ENCODE measurements at regions not wholly inside any gene's neighbourhood (a gene's known extent, or its start where the extent isn't known, plus 50 kb on each side); places are given as distances from the start of the nearest gene placed in this dataset.
A peak's percentile ranks its signal among the peaks of the same experiment; 100 is the strongest.

GRCh38 chr22:34129691-34130486 lies 209.6 kb upstream of the LARGE1 start:
- Histone ChIP-seq H3K27me3 (ENCODE audit: control insufficient read depth in 3 of 3, insufficient read depth in 3 of 3, low read length in 3 of 3) (no peaks in the 10 kb centered on the region), H3K4me3 (ENCODE audit: low read depth in 1 of 3, low read length in 3 of 3) (no peak overlapping the region), H3K4me1 (ENCODE audit: control insufficient read depth in 3 of 3, insufficient read depth in 2 of 3, low read depth in 1 of 3, low read length in 2 of 3) (peaks cover 0 to 2% (median 0%) of the 10 kb centered on the region in 3 donors), H3K36me3 (ENCODE audit: control insufficient read depth in 3 of 3, insufficient read depth in 2 of 3, low read depth in 1 of 3, low read length in 3 of 3) (no peaks in the 10 kb centered on the region), H3K27ac (ENCODE audit: low read depth in 1 of 3, low read length in 2 of 3) (peak overlapping the region in 1 of 3 donors; percentile 54), H3K9me3 (ENCODE audit: control insufficient read depth in 2 of 2, insufficient read depth in 1 of 2, low read depth in 1 of 2, low read length in 1 of 2) (peaks cover 0 to 3% of the 10 kb centered on the region in 2 donors)
- DNase-seq (peak; percentile 21 to 70), FAIRE-seq (no peak)
- WGBS, 3 donors = 24 to 57% (median 36%) methylated on average over 4 of the region's 4 CpGs

GRCh38 chr22:34135749-34136148 lies 215.5 kb upstream of the LARGE1 start:
- H3K4me3 ChIP-seq (ENCODE audit: low read depth in 1 of 3, low read length in 3 of 3) = no peak overlapping the region
- peaks cover 0 to 2% (median 0%) of the 10 kb centered on the region in 3 donors for H3K27me3 ChIP-seq (ENCODE audit: control insufficient read depth in 3 of 3, insufficient read depth in 3 of 3, low read length in 3 of 3)
- no peaks in the 10 kb centered on the region for H3K36me3 ChIP-seq (ENCODE audit: control insufficient read depth in 3 of 3, insufficient read depth in 2 of 3, low read depth in 1 of 3, low read length in 3 of 3)
- no peak for DNase-seq
- no peak overlapping the region for H3K27ac ChIP-seq (ENCODE audit: low read depth in 1 of 3, low read length in 2 of 3)
- no peaks in the 10 kb centered on the region for H3K9me3 ChIP-seq (ENCODE audit: control insufficient read depth in 2 of 2, insufficient read depth in 1 of 2, low read depth in 1 of 2, low read length in 1 of 2)
- no peak for FAIRE-seq
- H3K4me1 ChIP-seq (ENCODE audit: control insufficient read depth in 3 of 3, insufficient read depth in 2 of 3, low read depth in 1 of 3, low read length in 2 of 3) = no peaks in the 10 kb centered on the region
- 74 to 82% (median 75%) methylated on average over 7 of the region's 7 CpGs for WGBS, 3 donors

GRCh38 chr22:34150023-34150422 lies 229.7 kb upstream of the LARGE1 start:
- no peak overlapping the region for H3K27ac ChIP-seq (ENCODE audit: low read depth in 1 of 3, low read length in 2 of 3)
- H3K36me3 ChIP-seq (ENCODE audit: control insufficient read depth in 3 of 3, insufficient read depth in 2 of 3, low read depth in 1 of 3, low read length in 3 of 3) = no peaks in the 10 kb centered on the region
- no peaks in the 10 kb centered on the region for H3K27me3 ChIP-seq (ENCODE audit: control insufficient read depth in 3 of 3, insufficient read depth in 3 of 3, low read length in 3 of 3)
- H3K4me1 ChIP-seq (ENCODE audit: control insufficient read depth in 3 of 3, insufficient read depth in 2 of 3, low read depth in 1 of 3, low read length in 2 of 3) = no peaks in the 10 kb centered on the region
- no peak for FAIRE-seq
- peaks cover 0 to 3% of the 10 kb centered on the region in 2 donors for H3K9me3 ChIP-seq (ENCODE audit: control insufficient read depth in 2 of 2, insufficient read depth in 1 of 2, low read depth in 1 of 2, low read length in 1 of 2)
- DNase-seq = no peak
- H3K4me3 ChIP-seq (ENCODE audit: low read depth in 1 of 3, low read length in 3 of 3) = no peak overlapping the region

DNA sequence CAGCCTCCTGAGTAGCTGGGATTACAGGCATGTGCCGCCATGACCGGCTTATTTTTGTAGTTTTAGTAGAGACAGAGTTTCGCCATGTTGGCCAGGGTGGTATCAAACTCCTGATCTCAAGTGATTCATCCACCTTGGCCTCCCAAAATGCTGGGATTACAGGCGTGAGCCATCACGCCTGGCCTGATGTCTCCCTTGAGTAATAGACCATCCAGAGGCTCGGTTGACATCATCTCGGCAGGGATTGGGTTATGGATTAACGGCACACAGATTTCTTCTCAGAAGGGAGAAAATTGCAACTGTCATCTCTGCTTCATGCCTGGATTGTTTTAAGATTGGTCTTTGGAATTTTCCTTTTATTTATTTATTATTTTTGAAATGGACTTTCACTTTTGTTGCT lies 239.2 kb upstream of the LARGE1 start:
- H3K4me1 ChIP-seq (ENCODE audit: control insufficient read depth in 3 of 3, insufficient read depth in 2 of 3, low read depth in 1 of 3, low read length in 2 of 3) = no peaks in the 10 kb centered on the region
- no peak for DNase-seq
- H3K27ac ChIP-seq (ENCODE audit: low read depth in 1 of 3, low read length in 2 of 3) = no peak overlapping the region
- FAIRE-seq = no peak
- no peaks in the 10 kb centered on the region for H3K27me3 ChIP-seq (ENCODE audit: control insufficient read depth in 3 of 3, insufficient read depth in 3 of 3, low read length in 3 of 3)
- no peaks in the 10 kb centered on the region for H3K9me3 ChIP-seq (ENCODE audit: control insufficient read depth in 2 of 2, insufficient read depth in 1 of 2, low read depth in 1 of 2, low read length in 1 of 2)
- no peak overlapping the region for H3K4me3 ChIP-seq (ENCODE audit: low read depth in 1 of 3, low read length in 3 of 3)
- 81 to 88% (median 85%) methylated on average over 8 of the region's 8 CpGs for WGBS, 3 donors
- no peaks in the 10 kb centered on the region for H3K36me3 ChIP-seq (ENCODE audit: control insufficient read depth in 3 of 3, insufficient read depth in 2 of 3, low read depth in 1 of 3, low read length in 3 of 3)

- no peaks in the 10 kb centered on the region for H3K27me3 ChIP-seq (ENCODE audit: control insufficient read depth in 3 of 3, insufficient read depth in 3 of 3, low read length in 3 of 3)
- FAIRE-seq (no peak), DNase-seq (no peak)
- no peaks in the 10 kb centered on the region for H3K36me3 ChIP-seq (ENCODE audit: control insufficient read depth in 3 of 3, insufficient read depth in 2 of 3, low read depth in 1 of 3, low read length in 3 of 3)
- H3K4me3 ChIP-seq (ENCODE audit: low read depth in 1 of 3, low read length in 3 of 3) = no peak overlapping the region
- H3K9me3 ChIP-seq (ENCODE audit: control insufficient read depth in 2 of 2, insufficient read depth in 1 of 2, low read depth in 1 of 2, low read length in 1 of 2) = no peaks in the 10 kb centered on the region
- H3K27ac ChIP-seq (ENCODE audit: low read depth in 1 of 3, low read length in 2 of 3) = no peak overlapping the region
- H3K4me1 ChIP-seq (ENCODE audit: control insufficient read depth in 3 of 3, insufficient read depth in 2 of 3, low read depth in 1 of 3, low read length in 2 of 3) = no peaks in the 10 kb centered on the region
- 28 to 71% (median 67%) methylated on average over 4 of the region's 4 CpGs for WGBS, 3 donors
These were observed 240.0 kb upstream of the LARGE1 start for GRCh38 chr22:34160141-34160783.

DNA sequence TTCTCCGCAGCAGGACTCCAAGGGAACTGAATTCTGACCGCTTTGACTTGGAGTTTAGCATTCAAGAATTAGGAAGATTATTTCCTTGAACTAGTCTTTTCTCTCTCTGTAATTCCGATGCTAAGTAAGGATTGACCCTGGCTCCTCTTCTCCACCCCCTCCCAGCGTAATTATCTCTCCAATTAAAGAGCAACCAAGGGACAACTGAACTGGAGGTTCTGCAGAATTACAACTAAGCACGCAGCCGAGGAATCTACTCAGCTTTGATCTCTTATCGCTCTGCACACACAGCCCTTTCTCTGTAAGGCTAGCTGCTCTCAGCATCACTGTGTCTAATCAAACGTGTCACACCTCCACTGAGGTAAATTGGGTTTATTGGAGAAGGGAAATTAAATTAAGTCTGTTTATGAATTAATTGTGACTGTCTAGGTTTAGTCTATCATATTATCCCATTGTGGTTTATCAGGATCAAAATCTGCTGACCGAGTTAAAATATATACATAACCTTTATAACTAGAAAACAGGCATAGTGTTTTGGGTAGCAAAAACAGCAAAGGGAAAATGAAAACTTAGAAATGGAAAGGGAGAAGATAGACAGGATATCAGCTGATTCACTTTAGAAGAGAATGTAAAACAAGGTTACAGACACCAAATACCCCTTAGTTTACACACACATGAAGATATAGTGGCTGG lies 241.3 kb upstream of the LARGE1 start:
- H3K36me3 ChIP-seq (ENCODE audit: control insufficient read depth in 3 of 3, insufficient read depth in 2 of 3, low read depth in 1 of 3, low read length in 3 of 3) = no peaks in the 10 kb centered on the region
- no peaks in the 10 kb centered on the region for H3K27me3 ChIP-seq (ENCODE audit: control insufficient read depth in 3 of 3, insufficient read depth in 3 of 3, low read length in 3 of 3)
- H3K9me3 ChIP-seq (ENCODE audit: control insufficient read depth in 2 of 2, insufficient read depth in 1 of 2, low read depth in 1 of 2, low read length in 1 of 2) = no peaks in the 10 kb centered on the region
- H3K4me1 ChIP-seq (ENCODE audit: control insufficient read depth in 3 of 3, insufficient read depth in 2 of 3, low read depth in 1 of 3, low read length in 2 of 3) = no peaks in the 10 kb centered on the region
- WGBS, 3 donors = 30 to 39% (median 31%) methylated on average over 9 of the region's 9 CpGs
- no peak overlapping the region for H3K27ac ChIP-seq (ENCODE audit: low read depth in 1 of 3, low read length in 2 of 3)
- FAIRE-seq (no peak), DNase-seq (no peak)
- no peak overlapping the region for H3K4me3 ChIP-seq (ENCODE audit: low read depth in 1 of 3, low read length in 3 of 3)

GRCh38 chr22:34198976-34199375 lies 278.7 kb upstream of the LARGE1 start:
- no peaks in the 10 kb centered on the region for H3K9me3 ChIP-seq (ENCODE audit: control insufficient read depth in 2 of 2, insufficient read depth in 1 of 2, low read depth in 1 of 2, low read length in 1 of 2)
- 52 to 53% (median 53%) methylated on average over 3 of the region's 3 CpGs for WGBS, 3 donors
- DNase-seq = no peak
- H3K4me1 ChIP-seq (ENCODE audit: control insufficient read depth in 3 of 3, insufficient read depth in 2 of 3, low read depth in 1 of 3, low read length in 2 of 3) = no peaks in the 10 kb centered on the region
- H3K4me3 ChIP-seq (ENCODE audit: low read depth in 1 of 3, low read length in 3 of 3) = no peak overlapping the region
- H3K36me3 ChIP-seq (ENCODE audit: control insufficient read depth in 3 of 3, insufficient read depth in 2 of 3, low read depth in 1 of 3, low read length in 3 of 3) = no peaks in the 10 kb centered on the region
- no peak overlapping the region for H3K27ac ChIP-seq (ENCODE audit: low read depth in 1 of 3, low read length in 2 of 3)
- FAIRE-seq = no peak
- H3K27me3 ChIP-seq (ENCODE audit: control insufficient read depth in 3 of 3, insufficient read depth in 3 of 3, low read length in 3 of 3) = no peaks in the 10 kb centered on the region

GRCh38 chr22:34210301-34210700 lies 290.0 kb upstream of the LARGE1 start:
- no peaks in the 10 kb centered on the region for H3K27me3 ChIP-seq (ENCODE audit: control insufficient read depth in 3 of 3, insufficient read depth in 3 of 3, low read length in 3 of 3)
- H3K27ac ChIP-seq (ENCODE audit: low read depth in 1 of 3, low read length in 2 of 3) = no peak overlapping the region
- no peaks in the 10 kb centered on the region for H3K4me1 ChIP-seq (ENCODE audit: control insufficient read depth in 3 of 3, insufficient read depth in 2 of 3, low read depth in 1 of 3, low read length in 2 of 3)
- DNase-seq (no peak), FAIRE-seq (no peak)
- 71 to 76% (median 73%) methylated on average over 7 of the region's 7 CpGs for WGBS, 3 donors
- no peak overlapping the region for H3K4me3 ChIP-seq (ENCODE audit: low read depth in 1 of 3, low read length in 3 of 3)
- H3K36me3 ChIP-seq (ENCODE audit: control insufficient read depth in 3 of 3, insufficient read depth in 2 of 3, low read depth in 1 of 3, low read length in 3 of 3) = no peaks in the 10 kb centered on the region
- peaks cover 0 to 3% of the 10 kb centered on the region in 2 donors for H3K9me3 ChIP-seq (ENCODE audit: control insufficient read depth in 2 of 2, insufficient read depth in 1 of 2, low read depth in 1 of 2, low read length in 1 of 2)
